Gastroesophageal sphincter (tissue), 4 donors: ENCODE measurements at regions not wholly inside any gene's neighbourhood (a gene's known extent, or its start where the extent isn't known, plus 50 kb on each side); places are given as distances from the start of the nearest gene placed in this dataset.

ENCODE experiments used
- ATAC-seq: fragments of 150-250 bp; one replicate; pipeline ENCODE4 v1.9.1; 2016; ENCODE audit warnings: mild to moderate bottlenecking, moderate library complexity
- H3K27ac ChIP-seq, 4 donors: fragments of 200-600 bp; sonication (generic) in 3 of 4; 1 replicate in 3 of 4; 2 replicates in 1 of 4; pipeline ENCODE4 v1.5.1; 2016 to 2019
- H3K27me3 ChIP-seq: fragments of 200-600 bp; sonication (generic); one replicate; pipeline ENCODE4 v1.5.1; 2019
- H3K36me3 ChIP-seq, 2 donors: fragments of 200-600 bp; sonication (generic); one replicate each; pipeline ENCODE4 v1.5.1; 2019; ENCODE audit warnings: control low read depth in 1 of 2
- H3K4me1 ChIP-seq, 3 donors: fragments of 200-600 bp; sonication (generic); 1 replicate in 2 of 3; 2 replicates in 1 of 3; pipeline ENCODE4 v1.5.1; 2016 to 2019; ENCODE audit warnings: control low read depth in 2 of 3
- H3K4me3 ChIP-seq, 2 donors: fragments of 200-600 bp; sonication (generic); one replicate each; pipeline ENCODE4 v1.5.1; 2019; ENCODE audit warnings: mild to moderate bottlenecking in 1 of 2, moderate library complexity in 1 of 2
- H3K9me3 ChIP-seq, 3 donors: fragments of 200-600 bp; sonication (generic); one replicate each; pipeline ENCODE4 v1.5.1; 2017 to 2019; ENCODE audit warnings: control low read depth in 2 of 3
- EP300 ChIP-seq: sonication (generic); formaldehyde crosslinking; IDR thresholded peaks from one replicate; pipeline ENCODE4 v1.6.1; 2017; ENCODE audit warnings: antibody characterized with exemption, mild to moderate bottlenecking
- POLR2A ChIP-seq, 2 donors: fragments of 450-650 bp; IDR thresholded peaks; one replicate each; pipeline ENCODE4 v1.6.1; 2017; ENCODE audit warnings: antibody characterized with exemption in 2 of 2, mild to moderate bottlenecking in 2 of 2, moderate library complexity in 1 of 2
- POLR2AphosphoS5 ChIP-seq: sonication (generic); formaldehyde crosslinking; IDR thresholded peaks from one replicate; pipeline ENCODE4 v1.6.1; 2017; ENCODE audit warnings: antibody characterized with exemption
- WGBS, 2 donors: methylation state at CpG; one replicate each; pipeline ENCODE4 v1.1.5; 2018; ENCODE audit warnings: low coverage in 1 of 2; 5-methylcytosine and 5-hydroxymethylcytosine counted together
- TF ChIP-seq, protein P1 (sequence below), 4 experiments: fragments of 200-600 bp in 2 of 4; fragments of 450-650 bp in 2 of 4; sonication (generic) in 1 of 4; IDR thresholded peaks; one replicate each; pipeline ENCODE4 v1.5.1; 2017 to 2019; ENCODE audit warnings: antibody characterized with exemption in 4 of 4, mild to moderate bottlenecking in 2 of 4, moderate library complexity in 2 of 4

DNA sequence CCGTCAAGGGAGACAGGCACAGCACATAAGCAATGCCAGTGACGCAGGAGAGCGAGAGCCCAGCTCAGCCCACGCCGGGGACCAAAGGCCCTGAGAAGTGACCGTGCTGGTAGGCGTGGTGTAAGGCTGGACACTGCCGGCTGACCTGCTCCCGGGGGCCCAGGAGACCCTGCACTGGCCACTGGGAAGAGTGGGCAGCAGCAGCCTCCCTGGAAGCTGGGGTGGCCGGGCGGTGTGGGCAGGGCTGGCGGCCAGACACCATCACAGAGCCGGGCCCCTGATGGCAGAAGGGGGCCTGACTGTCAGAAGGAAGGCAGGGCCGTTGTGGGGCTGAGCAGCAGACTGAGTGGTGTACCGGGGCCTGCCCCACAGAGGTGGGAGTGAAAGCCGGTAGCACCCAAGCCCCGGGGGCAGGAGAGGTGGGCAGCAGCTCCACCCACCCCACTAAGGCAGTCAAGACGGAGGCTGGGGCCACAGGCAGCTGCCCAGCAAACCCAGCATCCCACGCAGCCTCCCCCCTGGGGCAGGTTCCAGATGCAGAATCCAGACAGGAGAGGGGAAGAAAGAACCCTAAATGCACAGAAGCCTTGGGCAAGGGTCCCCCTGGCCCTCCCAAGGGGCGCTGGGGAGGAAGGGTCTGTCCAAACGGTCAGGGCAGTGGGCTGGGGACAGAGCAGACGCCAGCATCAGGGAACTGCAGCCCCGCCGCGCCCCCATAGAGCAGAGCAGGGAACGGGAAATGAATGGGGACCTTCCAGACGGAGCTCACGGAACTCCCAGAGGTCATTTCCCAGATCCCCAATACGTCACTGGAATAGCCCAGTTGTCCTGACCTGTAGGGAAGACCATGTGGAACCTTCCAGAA, 205.2 kb downstream of the BRD1 start:
- Histone ChIP-seq H3K9me3 (no peaks in the 10 kb centered on the region), H3K4me3 (no peak overlapping the region), H3K27me3 (peaks cover 81% of the 10 kb centered on the region), H3K4me1 (no peaks in the 10 kb centered on the region), H3K27ac (no peak overlapping the region), H3K36me3 (no peaks in the 10 kb centered on the region)
- TF ChIP-seq EP300 (no peak), POLR2A (IDR thresholded peaks at IDR 0.05) (no peak), POLR2AphosphoS5 (no peak)
- TF ChIP-seq, protein P1, sequence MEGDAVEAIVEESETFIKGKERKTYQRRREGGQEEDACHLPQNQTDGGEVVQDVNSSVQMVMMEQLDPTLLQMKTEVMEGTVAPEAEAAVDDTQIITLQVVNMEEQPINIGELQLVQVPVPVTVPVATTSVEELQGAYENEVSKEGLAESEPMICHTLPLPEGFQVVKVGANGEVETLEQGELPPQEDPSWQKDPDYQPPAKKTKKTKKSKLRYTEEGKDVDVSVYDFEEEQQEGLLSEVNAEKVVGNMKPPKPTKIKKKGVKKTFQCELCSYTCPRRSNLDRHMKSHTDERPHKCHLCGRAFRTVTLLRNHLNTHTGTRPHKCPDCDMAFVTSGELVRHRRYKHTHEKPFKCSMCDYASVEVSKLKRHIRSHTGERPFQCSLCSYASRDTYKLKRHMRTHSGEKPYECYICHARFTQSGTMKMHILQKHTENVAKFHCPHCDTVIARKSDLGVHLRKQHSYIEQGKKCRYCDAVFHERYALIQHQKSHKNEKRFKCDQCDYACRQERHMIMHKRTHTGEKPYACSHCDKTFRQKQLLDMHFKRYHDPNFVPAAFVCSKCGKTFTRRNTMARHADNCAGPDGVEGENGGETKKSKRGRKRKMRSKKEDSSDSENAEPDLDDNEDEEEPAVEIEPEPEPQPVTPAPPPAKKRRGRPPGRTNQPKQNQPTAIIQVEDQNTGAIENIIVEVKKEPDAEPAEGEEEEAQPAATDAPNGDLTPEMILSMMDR (IDR thresholded peaks at IDR 0.05): no peak
- ATAC-seq: no peak
- 60 to 85% methylated on average over 2 to 4 of the region's 29 CpGs for WGBS, 2 donors

GRCh38 chr22:49621601-49622210, 206.0 kb downstream of the BRD1 start:
- ATAC-seq: no peak
- H3K27ac ChIP-seq: no peak overlapping the region
- no peaks in the 10 kb centered on the region for H3K36me3 ChIP-seq
- no peak overlapping the region for H3K4me3 ChIP-seq
- peaks cover 81% of the 10 kb centered on the region for H3K27me3 ChIP-seq
- H3K4me1 ChIP-seq: no peaks in the 10 kb centered on the region
- no peaks in the 10 kb centered on the region for H3K9me3 ChIP-seq
- TF ChIP-seq POLR2A (IDR thresholded peaks at IDR 0.05) (no peak), EP300 (no peak), POLR2AphosphoS5 (no peak)
- TF ChIP-seq, protein P1 (IDR thresholded peaks at IDR 0.05): no peak
- 71 to 100% methylated on average over 1 to 4 of the region's 20 CpGs for WGBS, 2 donors

DNA sequence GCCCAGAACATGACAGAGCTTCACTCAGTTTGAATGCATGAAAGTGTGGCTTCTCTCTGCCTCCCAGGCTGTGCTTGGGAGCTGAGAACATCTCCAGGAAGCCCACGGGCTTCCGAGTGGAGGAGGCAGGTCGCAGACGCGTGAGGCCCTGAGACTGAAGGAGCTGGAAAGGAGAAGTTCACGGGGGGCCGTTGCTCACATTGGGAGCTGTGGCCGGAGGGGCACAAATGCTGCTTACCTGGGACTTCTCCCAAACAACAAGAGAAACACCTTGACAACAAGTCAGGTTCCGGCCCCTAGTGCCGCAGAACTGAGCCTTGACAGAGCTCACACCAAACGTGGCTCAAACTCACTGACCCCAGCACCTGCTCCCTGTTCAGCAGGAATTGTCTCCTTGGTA, 207.0 kb downstream of the BRD1 start:
- ATAC-seq: no peak

GRCh38 chr22:49620003-49620556, 207.6 kb downstream of the BRD1 start:
- 49 to 53% methylated on average over 5 to 13 of the region's 19 CpGs for WGBS, 2 donors
- H3K4me1 ChIP-seq: no peaks in the 10 kb centered on the region
- no peak overlapping the region for H3K27ac ChIP-seq
- H3K27me3 ChIP-seq: peaks cover 82% of the 10 kb centered on the region
- no peaks in the 10 kb centered on the region for H3K36me3 ChIP-seq
- peaks cover 0 to 6% (median 0%) of the 10 kb centered on the region in 3 donors for H3K9me3 ChIP-seq
- no peak overlapping the region for H3K4me3 ChIP-seq
- no peak for TF ChIP-seq POLR2A (IDR thresholded peaks at IDR 0.05)
- TF ChIP-seq, protein P1 (IDR thresholded peaks at IDR 0.05): no peak
- no peak for TF ChIP-seq POLR2AphosphoS5
- TF ChIP-seq EP300: no peak
- ATAC-seq: no peak

More for the DNA sequence above, 207.0 kb downstream of the BRD1 start:
- no peaks in the 10 kb centered on the region for H3K36me3 ChIP-seq
- H3K4me1 ChIP-seq: no peaks in the 10 kb centered on the region
- 60 to 61% methylated on average over 2 to 6 of the region's 11 CpGs for WGBS, 2 donors
- H3K27me3 ChIP-seq: peaks cover 82% of the 10 kb centered on the region
- TF ChIP-seq POLR2A (IDR thresholded peaks at IDR 0.05): no peak
- no peak for TF ChIP-seq EP300
- no peak for TF ChIP-seq POLR2AphosphoS5
- TF ChIP-seq, protein P1 (IDR thresholded peaks at IDR 0.05): no peak
- no peak overlapping the region for H3K4me3 ChIP-seq
- peaks cover 0 to under 1% (median 0%) of the 10 kb centered on the region in 3 donors for H3K9me3 ChIP-seq
- H3K27ac ChIP-seq: no peak overlapping the region
